Stimulated activated CD4-positive, alpha-beta T cell treated with anti-CD3 and anti-CD28 coated beads, Interleukin-1b, Interleukin-23, amount 100 ng/mL, for 48 hours (primary cell): ENCODE measurements at regions not wholly inside any gene's neighbourhood (a gene's known extent, or its start where the extent isn't known, plus 50 kb on each side); places are given as distances from the start of the nearest gene placed in this dataset.

Experiments
- DNase-seq: peaks from one replicate; pipeline ENCODE4 v3.0.0-alpha.2; 2020

- DNase-seq, result no peak
Observed at GRCh38 chr9:21672140-21672539, 130.3 kb upstream of the MTAP start.

GRCh38 chr9:21672761-21673160 lies 129.7 kb upstream of the MTAP start:
- no peak for DNase-seq

- DNase-seq, result no peak
Observed at GRCh38 chr9:21674894-21675293, 127.5 kb upstream of the MTAP start.

GRCh38 chr9:21677387-21677786 lies 125.0 kb upstream of the MTAP start:
- no peak for DNase-seq

GRCh38 chr9:21677834-21678233 lies 124.6 kb upstream of the MTAP start:
- DNase-seq, result no peak

- no peak for DNase-seq
Observed at GRCh38 chr9:21679432-21679831, 123.0 kb upstream of the MTAP start.

GRCh38 chr9:21680590-21680989 lies 121.8 kb upstream of the MTAP start:
- DNase-seq, result no peak

GRCh38 chr9:21681641-21682040 lies 120.8 kb upstream of the MTAP start:
- DNase-seq, result no peak

GRCh38 chr9:21682381-21682780 lies 120.1 kb upstream of the MTAP start:
- DNase-seq, result no peak

- DNase-seq, result no peak
Observed at GRCh38 chr9:21682981-21683380, 119.5 kb upstream of the MTAP start.

- DNase-seq, result no peak
Observed at GRCh38 chr9:21683484-21684175, 118.8 kb upstream of the MTAP start.

GRCh38 chr9:21684231-21684630 lies 118.2 kb upstream of the MTAP start:
- no peak for DNase-seq

- peak; percentile 68 for DNase-seq
Observed at GRCh38 chr9:21684831-21685362, 117.5 kb upstream of the MTAP start.

GRCh38 chr9:21685502-21685901 lies 116.9 kb upstream of the MTAP start:
- DNase-seq, result no peak

GRCh38 chr9:21686738-21687137 lies 115.7 kb upstream of the MTAP start:
- DNase-seq, result no peak

- DNase-seq, result no peak
Observed at GRCh38 chr9:21687351-21687750, 115.1 kb upstream of the MTAP start.

GRCh38 chr9:21688108-21689102 lies 114.0 kb upstream of the MTAP start:
- DNase-seq, result no peak

- DNase-seq, result no peak
Observed at GRCh38 chr9:21689854-21690253, 112.6 kb upstream of the MTAP start.

GRCh38 chr9:21690561-21690960 lies 111.9 kb upstream of the MTAP start:
- DNase-seq, result no peak

GRCh38 chr9:21692390-21692789 lies 110.0 kb upstream of the MTAP start:
- DNase-seq, result no peak

- DNase-seq, result no peak
Observed at GRCh38 chr9:21694424-21694823, 108.0 kb upstream of the MTAP start.

GRCh38 chr9:21695443-21695842 lies 107.0 kb upstream of the MTAP start:
- no peak for DNase-seq

GRCh38 chr9:21695874-21696341 lies 106.5 kb upstream of the MTAP start:
- DNase-seq, result no peak

GRCh38 chr9:21696411-21696871 lies 106.0 kb upstream of the MTAP start:
- DNase-seq, result no peak
